Activated CD4-positive, alpha-beta memory T cell treated with anti-CD3 and anti-CD28 coated beads, Interleukin-2, amount 10 ng/mL, durations not matched to agents 7 days and 5 days (primary cell): ENCODE measurements at regions not wholly inside any gene's neighbourhood (a gene's known extent, or its start where the extent isn't known, plus 50 kb on each side); places are given as distances from the start of the nearest gene placed in this dataset.
"Not testable (repeated sequence)": the region's sequence is repeated elsewhere in the genome, so short reads cannot be mapped to it uniquely, and the experiment has no call there.

Experiments used
- CTCF ChIA-PET: fragments of 350-600 bp; sonication (Branson Sonifier 250); formaldehyde crosslinking; loops from one replicate; lab custom pipeline; 2021; ENCODE audit warnings: antibody characterized with exemption, inconsistent platforms; lab: Charles Lee
- POLR2A ChIA-PET: fragments of 350-600 bp; sonication (Branson Sonifier 250); formaldehyde crosslinking; loops from one replicate; lab custom pipeline; 2021; ENCODE audit warnings: antibody characterized with exemption; lab: Charles Lee
- DNase-seq: peaks from one replicate; pipeline ENCODE4 v3.0.0-alpha.2; 2020
- H3K27ac Mint-ChIP-seq: one replicate; pipeline ENCODE4 v1.8.0; 2021; ENCODE audit warnings: mild to moderate bottlenecking, mixed read lengths
- H3K27me3 Mint-ChIP-seq: one replicate; pipeline ENCODE4 v1.8.0; 2021; ENCODE audit warnings: mixed read lengths
- H3K36me3 Mint-ChIP-seq: one replicate; pipeline ENCODE4 v1.8.0; 2021; ENCODE audit warnings: low read depth, mixed read lengths
- H3K4me1 Mint-ChIP-seq: one replicate; pipeline ENCODE4 v1.8.0; 2021; ENCODE audit warnings: mixed read lengths
- H3K4me3 Mint-ChIP-seq: one replicate; pipeline ENCODE4 v1.8.0; 2021; ENCODE audit warnings: mild to moderate bottlenecking, mixed read lengths
- H3K9me3 Mint-ChIP-seq: one replicate; pipeline ENCODE4 v1.8.0; 2021; ENCODE audit warnings: mixed read lengths

DNA sequence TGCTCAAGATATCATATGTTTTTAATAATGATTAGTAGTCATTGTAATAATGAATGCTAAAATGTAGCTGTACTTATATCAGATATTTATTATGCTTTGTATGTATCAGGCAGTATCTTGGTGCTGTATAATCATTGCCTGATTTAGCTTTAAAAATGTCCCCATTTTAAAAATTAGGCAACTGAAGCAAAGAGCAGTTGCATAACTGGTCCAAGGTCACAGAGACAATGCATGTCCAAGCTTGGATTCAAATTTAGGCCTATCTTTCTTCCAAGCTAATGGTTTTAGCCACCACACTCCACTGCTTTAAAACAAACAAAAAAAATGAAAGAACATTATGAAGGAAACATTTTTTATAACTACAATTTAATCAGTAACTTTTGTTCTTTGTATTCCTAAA, 725.8 kb upstream of the RAG2 start:
- Mint-ChIP-seq H3K27ac (no peak overlapping the region), H3K4me3 (no peak overlapping the region), H3K4me1 (no peaks in the 10 kb centered on the region), H3K36me3 (no peaks in the 10 kb centered on the region), H3K27me3 (no peaks in the 10 kb centered on the region), H3K9me3 (peaks cover 4% of the 10 kb centered on the region)
- ChIA-PET CTCF (no interaction called here), POLR2A (no interaction called here)
- DNase-seq = no peak

DNA sequence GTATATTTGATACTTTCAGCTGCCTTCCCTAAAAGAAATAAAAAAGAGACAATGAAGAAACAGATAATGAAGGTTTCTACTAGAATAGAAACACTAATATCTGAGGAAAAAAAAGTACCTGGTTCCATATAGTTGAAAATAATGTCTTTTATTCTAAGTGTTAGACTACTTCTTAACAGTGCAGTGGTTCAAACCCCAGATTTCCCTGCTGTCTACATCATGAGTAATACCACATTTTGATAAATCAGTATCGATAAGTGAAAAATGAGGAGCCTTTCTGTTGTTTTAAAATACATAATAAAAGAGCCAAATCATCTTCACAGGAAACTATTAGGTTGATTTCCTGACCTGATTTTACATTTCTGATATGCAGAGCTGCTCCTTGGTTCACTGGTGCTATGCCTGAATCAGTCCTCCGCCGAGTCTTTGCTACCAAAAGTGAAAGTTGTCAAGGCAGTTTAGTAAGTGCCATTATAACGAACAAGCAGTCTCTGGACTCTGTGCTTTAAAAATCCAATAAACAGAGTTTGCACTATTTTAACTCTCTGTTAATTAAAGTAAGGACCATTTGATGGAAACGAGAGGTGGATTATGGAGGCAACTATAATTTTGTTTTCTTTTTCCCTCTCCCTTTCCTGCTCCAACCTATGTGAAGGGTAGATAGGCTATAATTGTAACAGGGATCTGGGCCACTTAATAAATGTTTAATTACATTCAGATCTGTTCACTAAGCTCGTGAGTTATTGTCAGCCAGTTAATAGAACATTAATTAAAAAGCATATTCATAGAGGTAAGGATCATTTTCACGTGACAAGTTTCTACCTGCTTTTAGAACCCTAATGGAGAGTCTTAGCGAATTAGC, 724.5 kb upstream of the RAG2 start:
- DNase-seq = no peak
- no peaks in the 10 kb centered on the region for H3K36me3 Mint-ChIP-seq
- H3K4me1 Mint-ChIP-seq = no peaks in the 10 kb centered on the region
- ChIA-PET POLR2A (no interaction called here), CTCF (no interaction called here)
- H3K27ac Mint-ChIP-seq = no peak overlapping the region
- H3K4me3 Mint-ChIP-seq = no peak overlapping the region
- H3K27me3 Mint-ChIP-seq = no peaks in the 10 kb centered on the region
- peaks cover 2% of the 10 kb centered on the region for H3K9me3 Mint-ChIP-seq

DNA sequence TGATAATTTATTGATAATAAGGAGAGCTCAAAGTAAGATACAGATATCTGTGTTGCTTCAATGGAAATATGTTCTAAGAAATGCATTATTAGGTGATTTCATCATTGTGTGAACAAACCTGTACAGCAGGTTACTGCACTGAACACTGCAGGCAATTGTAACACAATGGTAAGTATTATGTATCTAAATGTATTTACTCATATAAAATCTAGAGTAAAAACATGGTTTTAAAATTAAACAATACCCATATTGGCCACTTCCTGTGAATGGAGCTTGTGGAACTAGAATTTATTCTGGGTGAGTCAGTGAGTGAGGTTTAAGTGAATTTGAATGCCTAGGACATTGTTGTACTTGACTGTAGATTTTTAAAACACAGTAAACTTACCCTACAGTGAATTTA, 722.9 kb upstream of the RAG2 start:
- Mint-ChIP-seq H3K4me1 (no peaks in the 10 kb centered on the region), H3K36me3 (no peaks in the 10 kb centered on the region), H3K27ac (no peak overlapping the region), H3K4me3 (no peak overlapping the region), H3K27me3 (no peaks in the 10 kb centered on the region), H3K9me3 (peaks cover 2% of the 10 kb centered on the region)
- ChIA-PET POLR2A (no interaction called here), CTCF (no interaction called here)
- DNase-seq = no peak

DNA sequence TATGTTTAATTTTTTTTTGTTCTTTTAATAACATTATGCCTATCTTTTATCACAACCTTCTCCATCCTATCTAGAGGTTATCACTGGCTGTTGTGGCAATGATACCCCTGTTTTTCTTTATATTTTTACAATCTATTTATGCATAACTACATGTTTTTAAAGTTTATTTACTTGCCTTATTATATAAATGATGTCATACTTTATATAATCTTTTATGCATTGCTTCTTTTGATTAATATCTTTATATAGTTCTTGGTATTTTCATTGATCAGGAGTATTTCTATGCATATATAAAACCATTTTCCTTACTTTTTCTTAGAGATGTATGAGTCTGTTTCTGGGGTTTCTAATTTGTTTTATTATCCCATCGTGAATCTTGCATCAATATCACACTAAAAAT, 719.8 kb upstream of the RAG2 start:
- Mint-ChIP-seq H3K4me1 (no peaks in the 10 kb centered on the region), H3K27me3 (no peaks in the 10 kb centered on the region), H3K27ac (no peak overlapping the region), H3K9me3 (peaks cover 7% of the 10 kb centered on the region), H3K4me3 (no peak overlapping the region), H3K36me3 (no peaks in the 10 kb centered on the region)
- ChIA-PET POLR2A (no interaction called here), CTCF (no interaction called here)
- DNase-seq = no peak

DNA sequence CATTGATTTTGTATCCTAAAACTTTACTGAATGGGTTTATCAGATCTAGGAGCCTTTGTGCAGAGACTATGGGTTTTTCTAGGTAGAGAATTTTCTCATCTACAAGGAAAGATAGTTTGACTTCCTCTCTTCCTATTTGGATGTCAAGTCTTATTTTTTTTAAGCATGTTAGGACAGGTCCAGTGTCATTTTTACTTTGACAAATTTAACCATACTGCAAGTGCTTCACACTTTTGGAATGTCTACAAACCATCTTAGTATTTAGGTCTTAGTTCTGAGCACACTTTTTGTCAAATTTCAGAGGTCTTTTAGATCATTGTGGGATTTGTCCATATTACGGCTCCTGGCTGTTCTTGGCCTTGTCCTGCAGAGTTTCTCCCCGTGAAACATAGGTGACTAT, 715.2 kb upstream of the RAG2 start:
- H3K4me1 Mint-ChIP-seq = no peaks in the 10 kb centered on the region
- H3K4me3 Mint-ChIP-seq = no peak overlapping the region
- H3K27ac Mint-ChIP-seq = no peak overlapping the region
- no peak for DNase-seq
- H3K27me3 Mint-ChIP-seq = no peaks in the 10 kb centered on the region
- no peaks in the 10 kb centered on the region for H3K36me3 Mint-ChIP-seq
- CTCF ChIA-PET = no interaction called here
- POLR2A ChIA-PET = no interaction called here
- peaks cover 10% of the 10 kb centered on the region for H3K9me3 Mint-ChIP-seq

DNA sequence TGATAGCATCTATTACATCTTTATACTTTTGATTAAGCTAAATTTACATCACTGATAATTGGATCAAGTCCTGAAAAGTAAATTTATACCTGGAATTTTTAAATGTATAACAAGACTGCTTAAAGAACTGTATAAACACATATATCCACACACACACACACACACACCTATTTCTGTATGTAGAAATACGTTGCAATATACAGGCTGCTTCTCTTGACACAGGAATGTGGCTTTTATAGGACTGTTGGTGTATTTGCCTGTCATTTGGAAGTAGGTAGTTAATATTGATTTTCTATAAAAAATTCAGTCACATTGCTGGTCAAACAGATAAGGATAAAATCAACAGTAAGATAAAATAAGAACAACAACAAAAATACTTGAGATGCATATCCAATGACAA, 708.5 kb upstream of the RAG2 start:
- ChIA-PET POLR2A (no interaction called here), CTCF (no interaction called here)
- Mint-ChIP-seq H3K9me3 (peaks cover 14% of the 10 kb centered on the region), H3K27ac (no peak overlapping the region), H3K4me1 (no peaks in the 10 kb centered on the region), H3K36me3 (no peaks in the 10 kb centered on the region), H3K27me3 (no peaks in the 10 kb centered on the region), H3K4me3 (no peak overlapping the region)
- no peak for DNase-seq

DNA sequence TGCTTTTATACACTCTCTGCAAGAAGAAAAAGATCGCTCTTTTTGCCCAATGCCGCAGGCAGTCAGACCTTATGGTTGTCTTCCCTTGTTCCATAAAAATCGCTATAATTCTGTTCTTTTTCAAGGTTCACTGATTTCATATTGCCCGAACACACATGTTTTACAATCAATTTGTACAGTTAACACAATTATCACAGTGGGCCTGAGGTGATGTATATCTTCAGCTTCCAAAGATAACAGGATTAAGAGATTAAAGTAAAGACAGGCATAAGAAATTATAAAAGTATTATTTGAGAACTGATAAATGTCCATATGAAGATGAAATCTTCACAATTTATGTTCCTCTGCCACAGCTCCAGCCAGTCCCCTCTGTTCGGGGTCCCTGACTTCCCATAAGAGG, 703.4 kb upstream of the RAG2 start:
- POLR2A ChIA-PET, H3K4me1 Mint-ChIP-seq, H3K27me3 Mint-ChIP-seq, H3K4me3 Mint-ChIP-seq, H3K27ac Mint-ChIP-seq, DNase-seq, CTCF ChIA-PET, H3K36me3 Mint-ChIP-seq: not testable (repeated sequence)
- peaks cover 22% of the 10 kb centered on the region for H3K9me3 Mint-ChIP-seq

DNA sequence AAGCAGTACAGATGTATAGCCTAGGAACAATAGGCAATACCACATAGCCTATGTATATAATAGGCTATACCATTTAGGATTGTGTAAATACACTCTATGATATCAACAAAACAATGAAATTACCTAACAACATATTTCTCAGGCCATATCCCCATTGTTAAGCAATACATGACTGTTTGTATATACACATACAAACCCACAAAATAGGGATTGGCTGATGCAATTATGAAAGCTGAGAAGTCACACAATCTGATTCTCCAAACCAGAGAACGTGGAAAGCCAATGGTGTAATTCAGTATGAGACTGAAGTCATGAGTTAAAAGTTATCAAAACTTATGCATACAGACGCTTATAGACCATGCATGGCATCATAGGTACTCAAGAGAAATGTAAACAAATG, 700.1 kb upstream of the RAG2 start:
- no peak overlapping the region for H3K4me3 Mint-ChIP-seq
- no peaks in the 10 kb centered on the region for H3K4me1 Mint-ChIP-seq
- ChIA-PET POLR2A (no interaction called here), CTCF (no interaction called here)
- no peaks in the 10 kb centered on the region for H3K27me3 Mint-ChIP-seq
- no peak overlapping the region for H3K27ac Mint-ChIP-seq
- H3K36me3 Mint-ChIP-seq = no peaks in the 10 kb centered on the region
- no peak for DNase-seq
- peaks cover 29% of the 10 kb centered on the region for H3K9me3 Mint-ChIP-seq

DNA sequence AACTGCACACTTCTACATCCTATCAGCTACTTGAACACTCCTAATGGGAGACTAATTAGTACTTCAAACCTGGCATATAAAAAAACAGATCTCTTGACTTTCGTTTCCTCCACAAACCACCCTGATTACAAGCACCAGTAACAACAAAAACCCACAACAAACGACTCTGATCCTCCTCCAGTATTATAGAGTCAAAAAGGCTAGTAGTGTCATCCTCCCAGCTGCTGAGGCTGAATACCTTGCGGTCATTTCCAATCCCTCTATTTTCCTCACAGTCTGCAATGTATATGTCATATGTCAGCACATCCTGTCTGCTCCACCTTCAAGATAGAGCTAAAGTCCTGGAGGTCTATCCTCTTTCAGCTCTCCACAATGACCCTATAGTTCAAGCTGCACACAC, 688.9 kb upstream of the RAG2 start:
- no peaks in the 10 kb centered on the region for H3K36me3 Mint-ChIP-seq
- ChIA-PET CTCF (no interaction called here), POLR2A (no interaction called here)
- no peak overlapping the region for H3K4me3 Mint-ChIP-seq
- H3K4me1 Mint-ChIP-seq = no peaks in the 10 kb centered on the region
- no peaks in the 10 kb centered on the region for H3K27me3 Mint-ChIP-seq
- no peak for DNase-seq
- H3K27ac Mint-ChIP-seq = no peak overlapping the region
- peaks cover 8% of the 10 kb centered on the region for H3K9me3 Mint-ChIP-seq

DNA sequence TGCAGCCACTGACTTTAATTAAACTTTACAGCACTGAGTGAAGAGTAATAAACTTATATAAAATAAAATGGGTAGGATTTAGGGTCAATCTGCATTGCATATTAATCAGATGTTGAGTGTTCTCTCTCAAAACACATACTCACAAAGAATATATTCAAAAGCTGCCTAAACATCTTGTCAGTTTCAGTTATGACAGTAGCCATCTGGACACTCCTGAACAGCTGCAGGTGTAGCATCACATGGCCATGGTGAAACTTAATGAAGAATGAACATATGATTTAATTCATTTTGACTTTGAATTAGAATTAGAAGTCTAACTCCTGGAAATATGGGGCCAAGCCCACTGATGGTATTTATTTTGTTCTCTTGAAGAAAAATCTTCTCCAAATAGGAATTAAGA, 684.3 kb upstream of the RAG2 start:
- no peaks in the 10 kb centered on the region for H3K27me3 Mint-ChIP-seq
- H3K4me3 Mint-ChIP-seq = no peak overlapping the region
- H3K9me3 Mint-ChIP-seq = peaks cover 10% of the 10 kb centered on the region
- H3K27ac Mint-ChIP-seq = no peak overlapping the region
- H3K36me3 Mint-ChIP-seq = no peaks in the 10 kb centered on the region
- CTCF ChIA-PET = no interaction called here
- no peaks in the 10 kb centered on the region for H3K4me1 Mint-ChIP-seq
- POLR2A ChIA-PET = no interaction called here
- DNase-seq = no peak

DNA sequence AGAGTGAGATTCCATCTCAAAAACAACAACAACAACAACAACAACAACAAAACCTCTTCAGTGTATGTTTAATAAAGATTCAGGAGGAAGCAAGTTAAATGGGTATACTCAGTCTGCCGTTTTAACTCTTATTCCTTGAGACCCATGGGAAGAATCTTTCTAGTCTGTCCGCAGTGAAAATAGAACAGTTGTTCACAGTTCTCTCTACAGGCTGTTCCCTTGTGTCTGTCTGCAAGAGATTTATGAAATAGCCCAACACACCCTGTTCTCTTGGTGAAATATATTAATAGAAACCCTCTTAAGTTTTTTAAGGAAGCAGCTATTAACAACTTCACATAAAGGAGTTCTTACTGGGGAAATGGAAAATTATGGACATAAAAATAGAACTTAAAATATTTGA, 682.2 kb upstream of the RAG2 start:
- peaks cover 7% of the 10 kb centered on the region for H3K9me3 Mint-ChIP-seq
- no peaks in the 10 kb centered on the region for H3K36me3 Mint-ChIP-seq
- ChIA-PET CTCF (no interaction called here), POLR2A (no interaction called here)
- H3K27ac Mint-ChIP-seq = no peak overlapping the region
- no peak overlapping the region for H3K4me3 Mint-ChIP-seq
- no peaks in the 10 kb centered on the region for H3K4me1 Mint-ChIP-seq
- H3K27me3 Mint-ChIP-seq = no peaks in the 10 kb centered on the region
- DNase-seq = no peak

DNA sequence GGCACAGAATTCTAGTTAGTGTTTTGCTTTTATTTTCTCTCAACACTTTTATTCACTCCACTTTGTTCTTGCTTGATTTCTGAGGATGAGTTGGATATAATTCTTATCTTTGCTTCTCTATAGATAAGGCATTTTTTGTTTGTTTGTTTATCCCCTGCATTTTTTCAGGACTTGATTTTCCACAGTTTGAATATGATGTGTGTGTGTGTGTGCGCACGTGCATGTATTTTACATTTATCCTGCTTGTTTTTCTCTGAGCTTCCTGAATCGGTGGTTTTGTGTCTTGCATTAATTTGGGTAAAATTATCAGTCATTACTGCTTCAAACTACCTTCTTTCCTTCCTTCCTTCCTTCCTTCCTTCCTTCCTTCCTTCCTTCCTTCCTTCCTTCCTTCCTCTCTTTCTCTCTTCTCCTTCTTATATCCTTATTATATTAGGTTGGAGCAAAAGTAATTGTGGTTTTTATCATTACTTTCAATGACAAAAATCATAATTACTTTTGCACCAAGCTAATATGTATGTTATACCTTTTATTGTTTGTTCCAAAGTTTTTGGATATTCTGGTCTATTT, 679.9 kb upstream of the RAG2 start:
- Mint-ChIP-seq H3K4me1 (no peaks in the 10 kb centered on the region), H3K27ac (no peak overlapping the region), H3K36me3 (no peaks in the 10 kb centered on the region), H3K27me3 (no peaks in the 10 kb centered on the region), H3K4me3 (no peak overlapping the region), H3K9me3 (peaks cover 5% of the 10 kb centered on the region)
- no peak for DNase-seq
- ChIA-PET POLR2A (no interaction called here), CTCF (no interaction called here)

DNA sequence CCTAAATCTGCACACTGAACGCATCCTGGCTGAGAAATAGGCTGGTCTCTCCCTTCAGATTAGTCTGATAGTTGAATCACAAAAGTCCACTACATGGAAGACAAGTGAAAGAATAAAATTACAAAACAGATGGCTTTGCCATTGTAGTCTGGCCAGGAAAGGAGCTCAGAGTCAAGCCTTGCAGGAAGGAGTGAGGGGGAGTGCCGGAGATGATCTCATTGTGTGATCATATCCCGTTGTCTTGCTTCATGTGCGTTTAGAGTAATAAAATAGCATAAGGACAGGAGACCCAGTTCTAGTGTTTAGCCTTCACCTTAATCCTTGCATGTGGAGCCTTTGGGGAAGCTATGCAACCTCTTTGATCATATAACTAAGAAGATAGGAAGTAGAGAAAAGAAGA, 666.7 kb upstream of the RAG2 start:
- Mint-ChIP-seq H3K27me3 (no peaks in the 10 kb centered on the region), H3K27ac (no peak overlapping the region), H3K4me1 (no peaks in the 10 kb centered on the region), H3K9me3 (peaks cover 3% of the 10 kb centered on the region), H3K4me3 (no peak overlapping the region), H3K36me3 (no peaks in the 10 kb centered on the region)
- POLR2A ChIA-PET = no interaction called here
- DNase-seq = no peak
- CTCF ChIA-PET = no interaction called here

DNA sequence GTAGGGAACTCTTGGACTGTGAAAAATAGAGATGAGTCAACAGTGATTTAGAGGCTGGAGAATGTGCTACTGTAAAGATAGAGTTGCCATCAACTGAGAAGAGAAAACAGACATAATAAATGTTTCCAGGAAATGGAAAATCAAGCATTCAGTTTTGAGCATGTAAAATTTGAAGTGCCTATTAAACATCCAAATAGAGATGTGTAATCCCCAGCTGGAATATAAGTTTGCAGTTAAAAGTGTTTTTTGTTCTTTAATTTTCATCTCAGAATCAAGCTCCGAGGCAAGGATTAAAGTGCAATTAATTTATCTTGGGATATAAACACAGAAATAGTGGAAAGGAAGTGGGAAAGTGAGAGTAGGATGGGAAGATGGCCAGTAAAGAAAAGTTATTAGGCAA, 666.0 kb upstream of the RAG2 start:
- H3K27ac Mint-ChIP-seq = no peak overlapping the region
- CTCF ChIA-PET = no interaction called here
- H3K27me3 Mint-ChIP-seq = no peaks in the 10 kb centered on the region
- H3K4me3 Mint-ChIP-seq = no peak overlapping the region
- no peaks in the 10 kb centered on the region for H3K36me3 Mint-ChIP-seq
- no peaks in the 10 kb centered on the region for H3K4me1 Mint-ChIP-seq
- POLR2A ChIA-PET = no interaction called here
- DNase-seq = no peak
- peaks cover 7% of the 10 kb centered on the region for H3K9me3 Mint-ChIP-seq
